Endodermal cell (in vitro differentiated cells): ENCODE measurements at regions not wholly inside any gene's neighbourhood (a gene's known extent, or its start where the extent isn't known, plus 50 kb on each side); places are given as distances from the start of the nearest gene placed in this dataset.
"Not testable (repeated sequence)": the region's sequence is repeated elsewhere in the genome, so short reads cannot be mapped to it uniquely, and the experiment has no call there.

Experiments
- DNase-seq: peaks from one replicate; pipeline ENCODE4 v3.0.0-alpha.2; 2017
- H3K27ac ChIP-seq: 2 replicates; pipeline ENCODE4 v1.5.1; 2013; ENCODE audit warnings: mild to moderate bottlenecking, low read depth, low read length, moderate library complexity
- H3K27me3 ChIP-seq: 2 replicates; pipeline ENCODE4 v1.6.1; 2013; ENCODE audit warnings: mild to moderate bottlenecking, low read length, moderate library complexity; ENCODE audit not compliant: insufficient read depth, control insufficient read depth, poor library complexity, severe bottlenecking
- H3K36me3 ChIP-seq: 2 replicates; pipeline ENCODE4 v1.7.0; 2013; ENCODE audit warnings: mild to moderate bottlenecking, low read length, moderate library complexity; ENCODE audit not compliant: control insufficient read depth, insufficient read depth
- H3K4me1 ChIP-seq: one replicate; pipeline ENCODE4 v1.7.0; 2013; ENCODE audit warnings: low read length; ENCODE audit not compliant: control insufficient read depth, insufficient read depth
- H3K4me3 ChIP-seq: 2 replicates; pipeline ENCODE4 v1.5.1; 2013; ENCODE audit warnings: mild to moderate bottlenecking, low read length, moderate library complexity
- H3K9ac ChIP-seq: 2 replicates; pipeline ENCODE4 v1.6.1; 2013; ENCODE audit warnings: mild to moderate bottlenecking, low read length, moderate library complexity; ENCODE audit not compliant: poor library complexity, severe bottlenecking; ENCODE audit errors: extremely low read depth
- H3K9me3 ChIP-seq: 2 replicates; pipeline ENCODE4 v1.6.1; 2013; ENCODE audit warnings: mild to moderate bottlenecking, low read length, moderate library complexity; ENCODE audit not compliant: control insufficient read depth
- H3K27ac Mint-ChIP-seq: 2 replicates; pipeline ENCODE4 v1.8.0; 2020; ENCODE audit warnings: mixed read lengths
- H3K27me3 Mint-ChIP-seq: 2 replicates; pipeline ENCODE4 v1.8.0; 2021; ENCODE audit warnings: mild to moderate bottlenecking, mixed read lengths; ENCODE audit not compliant: insufficient read depth
- H3K36me3 Mint-ChIP-seq: 2 replicates; pipeline ENCODE4 v1.8.0; 2020; ENCODE audit warnings: low read depth, mixed read lengths
- H3K4me1 Mint-ChIP-seq: 2 replicates; pipeline ENCODE4 v1.8.0; 2020; ENCODE audit warnings: mixed read lengths
- H3K4me3 Mint-ChIP-seq: 2 replicates; pipeline ENCODE4 v1.8.0; 2020; ENCODE audit warnings: mild to moderate bottlenecking, moderate library complexity, mixed read lengths
- H3K9me3 Mint-ChIP-seq: 2 replicates; pipeline ENCODE4 v1.8.0; 2020; ENCODE audit warnings: mild to moderate bottlenecking, mixed read lengths
- CTCF ChIP-seq: fragments of 200-600 bp; sonication (generic); conservative IDR thresholded peaks from 2 replicates; pipeline ENCODE4 v1.5.0; 2021; ENCODE audit warnings: antibody characterized with exemption, mild to moderate bottlenecking
- WGBS, 2 experiments: methylation state at CpG; one replicate each; pipeline versions ENCODE4 v1.1.5 to v1.1.7; 2013; ENCODE audit warnings: missing lambda C conversion rate in 2 of 2, mixed read lengths in 1 of 2; ENCODE audit not compliant: insufficient coverage in 1 of 2, insufficient read length in 1 of 2; 5-methylcytosine and 5-hydroxymethylcytosine counted together

- H3K4me3 Mint-ChIP-seq = peak overlapping the region; percentile 42
These were observed 82.7 kb upstream of the SFSWAP start for GRCh38 chr12:131628023-131628740.

GRCh38 chr12:131628766-131629448, 82.0 kb upstream of the SFSWAP start:
- no peaks in the 10 kb centered on the region for H3K27me3 Mint-ChIP-seq
- peaks cover 34% of the 10 kb centered on the region for H3K4me1 Mint-ChIP-seq
- H3K4me3 ChIP-seq = no peak overlapping the region
- no peak overlapping the region for H3K9ac ChIP-seq
- TF ChIP-seq CTCF = no peak
- no peak overlapping the region for H3K27ac Mint-ChIP-seq
- H3K4me1 ChIP-seq = peaks cover 7% of the 10 kb centered on the region
- no peaks in the 10 kb centered on the region for H3K9me3 ChIP-seq
- no peak overlapping the region for H3K27ac ChIP-seq
- DNase-seq = peak; percentile 55
- H3K36me3 ChIP-seq = no peaks in the 10 kb centered on the region
- no peaks in the 10 kb centered on the region for H3K36me3 Mint-ChIP-seq
- H3K9me3 Mint-ChIP-seq = peaks cover 1% of the 10 kb centered on the region
- H3K27me3 ChIP-seq = no peaks in the 10 kb centered on the region
- 77 to 80% methylated on average over 11 to 19 of the region's 19 CpGs for WGBS, 2 experiments
- peak overlapping the region; percentile 33 for H3K4me3 Mint-ChIP-seq

More at GRCh38 chr12:131628023-131628740, 82.7 kb upstream of the SFSWAP start:
- Mint-ChIP-seq H3K4me1 (peaks cover 35% of the 10 kb centered on the region), H3K36me3 (no peaks in the 10 kb centered on the region), H3K9me3 (peaks cover 1% of the 10 kb centered on the region), H3K27me3 (no peaks in the 10 kb centered on the region), H3K27ac (no peak overlapping the region)
- TF ChIP-seq CTCF = no peak
- 54 to 71% methylated on average over 10 to 17 of the region's 20 CpGs for WGBS, 2 experiments
- H3K27ac ChIP-seq = no peak overlapping the region
- no peaks in the 10 kb centered on the region for H3K27me3 ChIP-seq
- peak; percentile 50 for DNase-seq
- no peaks in the 10 kb centered on the region for H3K9me3 ChIP-seq
- H3K4me3 ChIP-seq = no peak overlapping the region
- peaks cover 7% of the 10 kb centered on the region for H3K4me1 ChIP-seq
- H3K9ac ChIP-seq = no peak overlapping the region
- no peaks in the 10 kb centered on the region for H3K36me3 ChIP-seq

- Mint-ChIP-seq H3K4me1 (peaks cover 16% of the 10 kb centered on the region), H3K9me3 (peaks cover 1% of the 10 kb centered on the region), H3K27ac (no peak overlapping the region), H3K36me3 (no peaks in the 10 kb centered on the region), H3K27me3 (no peaks in the 10 kb centered on the region), H3K4me3 (no peak overlapping the region)
- Histone ChIP-seq H3K9ac (no peak overlapping the region), H3K9me3 (no peaks in the 10 kb centered on the region), H3K4me1 (no peaks in the 10 kb centered on the region), H3K27me3 (no peaks in the 10 kb centered on the region), H3K27ac (no peak overlapping the region), H3K4me3 (no peak overlapping the region), H3K36me3 (no peaks in the 10 kb centered on the region)
- 89 to 92% methylated on average over 1 to 2 of the region's 3 CpGs for WGBS, 2 experiments
- TF ChIP-seq CTCF = no peak
- peak; percentile 16 for DNase-seq
These were observed 79.7 kb upstream of the SFSWAP start for GRCh38 chr12:131631230-131631629.

- H3K4me3 Mint-ChIP-seq, H3K4me3 ChIP-seq, H3K27me3 Mint-ChIP-seq, H3K9ac ChIP-seq, H3K27me3 ChIP-seq, H3K27ac Mint-ChIP-seq, H3K9me3 ChIP-seq, H3K9me3 Mint-ChIP-seq, H3K36me3 ChIP-seq, H3K27ac ChIP-seq, H3K4me1 ChIP-seq, H3K36me3 Mint-ChIP-seq: not testable (repeated sequence)
- WGBS, 2 experiments = 85 to 87% methylated on average over 3 to 21 of the region's 23 CpGs
- peak; percentile 33 for DNase-seq
- H3K4me1 Mint-ChIP-seq = peaks cover 15% of the 10 kb centered on the region
These were observed 78.8 kb upstream of the SFSWAP start for GRCh38 chr12:131631889-131632651.
